ENCODE measurements at regions not wholly inside any gene's neighbourhood (a gene's known extent, or its start where the extent isn't known, plus 50 kb on each side); places are given as distances from the start of the nearest gene placed in this dataset.

- TF ChIP-seq CTCF (IDR thresholded peaks at IDR 0.05) (no peak), POLR2A (IDR thresholded peaks at IDR 0.05) (no peak), POLR2AphosphoS5 (IDR thresholded peaks at IDR 0.05) (no peak), EP300 (IDR thresholded peaks at IDR 0.05) (no peak)
Observed at GRCh38 chr14:97264516-97265230, 467.5 kb downstream of the VRK1 start.

All from suprapubic skin (tissue), 4 donors.